Stimulated activated memory B cell treated with anti-CD40 and anti-IgM and Interleukin-4, amounts not matched to agents 10 μg/mL and 1 μg/mL and 100 μg/mL, for 72 hours (primary cell): ENCODE measurements at regions not wholly inside any gene's neighbourhood (a gene's known extent, or its start where the extent isn't known, plus 50 kb on each side); places are given as distances from the start of the nearest gene placed in this dataset.
"Not testable (repeated sequence)": the region's sequence is repeated elsewhere in the genome, so short reads cannot be mapped to it uniquely, and the experiment has no call there.

Source experiments
- ATAC-seq: fragments of 150-1000 bp; cut with Tn5 transposase; 2 replicates; pipeline ENCODE4 v1.10.0; 2021
- H3K27ac Mint-ChIP-seq: one replicate; pipeline ENCODE4 v1.8.0; 2022; ENCODE audit warnings: mild to moderate bottlenecking, mixed read lengths
- H3K27me3 Mint-ChIP-seq: one replicate; pipeline ENCODE4 v1.8.0; 2022; ENCODE audit warnings: mixed read lengths
- H3K36me3 Mint-ChIP-seq: one replicate; pipeline ENCODE4 v1.8.0; 2022; ENCODE audit warnings: mixed read lengths
- H3K4me1 Mint-ChIP-seq: one replicate; pipeline ENCODE4 v1.8.0; 2022; ENCODE audit warnings: mixed read lengths
- H3K4me3 Mint-ChIP-seq: one replicate; pipeline ENCODE4 v1.8.0; 2022; ENCODE audit warnings: mild to moderate bottlenecking, moderate library complexity, mixed read lengths
- H3K9me3 Mint-ChIP-seq: one replicate; pipeline ENCODE4 v1.8.0; 2022; ENCODE audit warnings: mixed read lengths

DNA sequence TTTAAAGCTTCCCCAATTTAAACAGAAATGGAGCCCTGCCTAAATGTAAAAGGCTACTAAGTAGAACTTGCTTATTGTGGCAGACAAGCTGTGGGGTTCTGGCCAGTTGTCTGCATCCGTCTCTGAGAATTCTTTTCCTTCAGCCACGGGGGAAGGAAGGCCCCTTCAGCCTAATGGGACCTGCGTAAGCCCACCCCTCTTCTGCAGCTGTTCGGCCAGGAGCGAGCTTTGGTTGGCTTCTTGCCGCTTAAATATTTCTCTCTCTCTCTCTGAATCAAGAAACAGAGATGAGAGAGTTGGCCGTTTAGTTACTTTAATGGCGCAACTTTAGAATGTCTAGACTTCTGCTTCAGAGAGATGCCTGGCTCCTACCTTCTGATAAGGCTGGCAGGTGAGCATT, 151.7 kb upstream of the PROK2 start:
- H3K36me3 Mint-ChIP-seq: no peaks in the 10 kb centered on the region
- H3K4me1 Mint-ChIP-seq: peaks cover 4% of the 10 kb centered on the region
- no peaks in the 10 kb centered on the region for H3K9me3 Mint-ChIP-seq
- peaks cover 65% of the 10 kb centered on the region for H3K27me3 Mint-ChIP-seq
- no peak for ATAC-seq
- H3K4me3 Mint-ChIP-seq: no peak overlapping the region
- H3K27ac Mint-ChIP-seq: no peak overlapping the region

- H3K4me1 Mint-ChIP-seq: peaks cover 4% of the 10 kb centered on the region
Measured at GRCh38 chr3:71934520-71935270, 149.7 kb upstream of the PROK2 start.

DNA sequence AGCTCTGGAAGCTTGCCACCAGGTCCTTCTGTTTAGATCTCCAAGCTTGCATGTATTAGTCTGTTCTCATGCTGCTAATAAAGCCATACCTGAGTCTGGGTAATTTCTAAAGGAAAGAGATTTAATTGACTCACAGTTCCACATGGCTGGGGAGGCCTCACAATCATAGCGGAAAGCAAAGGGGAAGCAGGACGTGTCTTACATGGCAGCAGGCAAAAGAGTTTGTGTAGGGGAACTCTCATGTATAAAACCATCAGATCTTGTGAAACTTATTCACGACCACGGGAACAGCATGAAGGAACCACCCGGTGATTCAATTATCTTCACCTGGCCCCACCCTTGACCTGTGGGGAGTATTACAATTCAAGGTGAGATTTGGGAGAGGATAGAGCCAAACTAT, 147.0 kb upstream of the PROK2 start:
- H3K27me3 Mint-ChIP-seq: peaks cover 62% of the 10 kb centered on the region
- H3K27ac Mint-ChIP-seq: no peak overlapping the region
- H3K4me3 Mint-ChIP-seq: no peak overlapping the region
- ATAC-seq: peak; percentile 62
- H3K4me1 Mint-ChIP-seq: peaks cover 4% of the 10 kb centered on the region
- no peaks in the 10 kb centered on the region for H3K36me3 Mint-ChIP-seq
- H3K9me3 Mint-ChIP-seq: no peaks in the 10 kb centered on the region

More at GRCh38 chr3:71934520-71935270, 149.7 kb upstream of the PROK2 start:
- Mint-ChIP-seq H3K4me3 (no peak overlapping the region), H3K9me3 (no peaks in the 10 kb centered on the region), H3K27ac (no peak overlapping the region), H3K36me3 (no peaks in the 10 kb centered on the region), H3K27me3 (peaks cover 64% of the 10 kb centered on the region)
- no peak for ATAC-seq

- no peak for ATAC-seq
- Mint-ChIP-seq H3K9me3 (no peaks in the 10 kb centered on the region), H3K27me3 (peaks cover 67% of the 10 kb centered on the region), H3K36me3 (no peaks in the 10 kb centered on the region), H3K4me3 (no peak overlapping the region), H3K4me1 (peaks cover 17% of the 10 kb centered on the region), H3K27ac (no peak overlapping the region)
Measured at GRCh38 chr3:71930056-71930991, 145.4 kb upstream of the PROK2 start.

GRCh38 chr3:71928212-71928611, 143.3 kb upstream of the PROK2 start:
- Mint-ChIP-seq H3K4me1 (peaks cover 17% of the 10 kb centered on the region), H3K9me3 (no peaks in the 10 kb centered on the region), H3K36me3 (no peaks in the 10 kb centered on the region), H3K27ac (no peak overlapping the region), H3K27me3 (peaks cover 69% of the 10 kb centered on the region), H3K4me3 (no peak overlapping the region)
- ATAC-seq: no peak

GRCh38 chr3:71927505-71928066, 142.6 kb upstream of the PROK2 start:
- H3K4me1 Mint-ChIP-seq: peaks cover 17% of the 10 kb centered on the region
- no peak overlapping the region for H3K27ac Mint-ChIP-seq

GRCh38 chr3:71926616-71927015, 141.7 kb upstream of the PROK2 start:
- no peak overlapping the region for H3K4me3 Mint-ChIP-seq
- peaks cover 13% of the 10 kb centered on the region for H3K4me1 Mint-ChIP-seq
- no peak for ATAC-seq
- no peaks in the 10 kb centered on the region for H3K36me3 Mint-ChIP-seq
- H3K9me3 Mint-ChIP-seq: no peaks in the 10 kb centered on the region
- no peak overlapping the region for H3K27ac Mint-ChIP-seq
- peaks cover 70% of the 10 kb centered on the region for H3K27me3 Mint-ChIP-seq

More at GRCh38 chr3:71927505-71928066, 142.6 kb upstream of the PROK2 start:
- ATAC-seq: no peak
- Mint-ChIP-seq H3K27me3 (peaks cover 69% of the 10 kb centered on the region), H3K9me3 (no peaks in the 10 kb centered on the region), H3K4me3 (no peak overlapping the region), H3K36me3 (no peaks in the 10 kb centered on the region)

DNA sequence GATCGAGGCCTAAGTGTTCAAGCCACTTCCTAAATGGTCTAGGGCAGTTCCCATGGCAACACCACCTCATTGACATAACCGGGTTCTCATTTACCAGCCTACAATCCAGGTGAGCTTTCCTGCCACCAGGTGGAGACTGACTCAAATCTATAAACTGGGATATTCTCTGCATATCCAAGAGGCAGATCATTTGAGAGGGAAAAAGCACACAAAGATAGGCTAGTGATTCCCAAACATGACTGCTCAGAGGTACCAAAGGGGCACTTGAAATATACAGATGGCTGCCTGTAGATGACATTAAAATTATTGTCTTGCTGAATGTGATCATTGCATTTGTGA, 141.3 kb upstream of the PROK2 start:
- Mint-ChIP-seq H3K4me3 (no peak overlapping the region), H3K27me3 (peaks cover 71% of the 10 kb centered on the region), H3K27ac (no peak overlapping the region), H3K36me3 (no peaks in the 10 kb centered on the region), H3K9me3 (no peaks in the 10 kb centered on the region), H3K4me1 (peaks cover 13% of the 10 kb centered on the region)
- no peak for ATAC-seq

GRCh38 chr3:71925511-71926261, 140.7 kb upstream of the PROK2 start:
- Mint-ChIP-seq H3K27me3 (peaks cover 71% of the 10 kb centered on the region), H3K4me1 (peaks cover 13% of the 10 kb centered on the region)
- H3K9me3 Mint-ChIP-seq, H3K27ac Mint-ChIP-seq, H3K4me3 Mint-ChIP-seq, H3K36me3 Mint-ChIP-seq: not testable (repeated sequence)
- ATAC-seq: peak; percentile 74

DNA sequence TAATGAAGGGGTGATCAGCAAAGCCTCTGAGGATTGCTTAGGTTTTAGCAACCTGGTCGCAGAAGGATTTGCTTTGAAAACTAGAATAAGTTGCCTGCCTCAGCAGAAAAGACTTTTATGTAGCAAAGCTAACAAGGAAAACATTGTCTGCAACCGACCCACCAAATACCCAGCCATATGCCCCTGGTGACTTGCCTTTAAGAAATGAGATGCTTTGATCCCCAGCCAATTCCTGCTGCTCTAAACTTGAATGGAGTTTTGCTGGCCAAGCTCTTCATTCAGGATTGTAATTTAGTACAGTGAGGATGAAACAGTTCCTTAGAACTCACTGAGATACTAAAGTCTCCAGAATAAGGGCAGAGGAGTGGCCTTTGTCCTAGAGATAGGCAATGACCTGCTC, 139.8 kb upstream of the PROK2 start:
- Mint-ChIP-seq H3K36me3 (no peaks in the 10 kb centered on the region), H3K9me3 (no peaks in the 10 kb centered on the region), H3K4me1 (peaks cover 13% of the 10 kb centered on the region), H3K27ac (no peak overlapping the region), H3K27me3 (peaks cover 71% of the 10 kb centered on the region), H3K4me3 (no peak overlapping the region)
- ATAC-seq: no peak

- peaks cover 7% of the 10 kb centered on the region for H3K4me1 Mint-ChIP-seq
- H3K27me3 Mint-ChIP-seq: peaks cover 92% of the 10 kb centered on the region
- no peak for ATAC-seq
- H3K27ac Mint-ChIP-seq: no peak overlapping the region
- H3K36me3 Mint-ChIP-seq: no peaks in the 10 kb centered on the region
- no peak overlapping the region for H3K4me3 Mint-ChIP-seq
- no peaks in the 10 kb centered on the region for H3K9me3 Mint-ChIP-seq
Measured at GRCh38 chr3:71921036-71921435, 136.1 kb upstream of the PROK2 start.

DNA sequence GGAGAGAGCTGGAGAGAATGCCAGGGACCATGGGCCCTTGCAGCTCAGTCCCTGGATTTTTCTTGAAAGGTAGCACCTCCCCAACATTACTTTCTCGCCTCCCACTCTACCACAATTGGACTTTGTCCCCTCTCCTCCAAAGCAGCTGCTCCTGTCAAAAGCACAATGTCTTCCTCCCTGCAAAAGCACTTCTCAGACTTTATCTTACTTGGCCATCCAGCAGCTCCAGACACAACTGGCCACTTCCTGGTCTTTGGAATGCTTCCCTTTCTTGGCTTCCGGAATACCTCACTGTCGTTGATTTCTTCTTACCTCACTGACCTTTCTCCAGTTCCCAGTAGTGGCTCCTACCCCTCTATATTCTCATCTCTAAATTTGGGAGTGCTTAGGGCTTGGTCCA, 134.6 kb upstream of the PROK2 start:
- no peak for ATAC-seq
- Mint-ChIP-seq H3K4me3 (no peak overlapping the region), H3K9me3 (no peaks in the 10 kb centered on the region), H3K36me3 (no peaks in the 10 kb centered on the region), H3K4me1 (no peaks in the 10 kb centered on the region), H3K27ac (no peak overlapping the region), H3K27me3 (peaks cover 77% of the 10 kb centered on the region)

GRCh38 chr3:71917545-71917944, 132.6 kb upstream of the PROK2 start:
- no peak overlapping the region for H3K4me3 Mint-ChIP-seq
- no peaks in the 10 kb centered on the region for H3K36me3 Mint-ChIP-seq
- no peaks in the 10 kb centered on the region for H3K4me1 Mint-ChIP-seq
- no peak overlapping the region for H3K27ac Mint-ChIP-seq
- peaks cover 76% of the 10 kb centered on the region for H3K27me3 Mint-ChIP-seq
- no peaks in the 10 kb centered on the region for H3K9me3 Mint-ChIP-seq
- no peak for ATAC-seq

GRCh38 chr3:71916747-71917369, 131.9 kb upstream of the PROK2 start:
- Mint-ChIP-seq H3K9me3 (peaks cover 3% of the 10 kb centered on the region), H3K36me3 (no peaks in the 10 kb centered on the region), H3K27me3 (peaks cover 76% of the 10 kb centered on the region), H3K27ac (no peak overlapping the region), H3K4me3 (no peak overlapping the region), H3K4me1 (peaks cover under 1% of the 10 kb centered on the region)
- no peak for ATAC-seq
